Nephron (organoid): ENCODE measurements at regions not wholly inside any gene's neighbourhood (a gene's known extent, or its start where the extent isn't known, plus 50 kb on each side); places are given as distances from the start of the nearest gene placed in this dataset.

ENCODE experiments used
- H3K27ac Mint-ChIP-seq, 3 experiments: 2 replicates each; pipeline ENCODE4 v1.8.0; 2020; ENCODE audit warnings: mixed read lengths in 3 of 3, mild to moderate bottlenecking in 2 of 3, moderate library complexity in 1 of 3
- H3K27me3 Mint-ChIP-seq: 2 replicates; pipeline ENCODE4 v1.8.0; 2021; ENCODE audit warnings: low read depth, mild to moderate bottlenecking, moderate library complexity, mixed read lengths
- H3K36me3 Mint-ChIP-seq: 2 replicates; pipeline ENCODE4 v1.8.0; 2020; ENCODE audit warnings: low read depth, mixed read lengths
- H3K4me1 Mint-ChIP-seq: 2 replicates; pipeline ENCODE4 v1.8.0; 2020; ENCODE audit warnings: mixed read lengths
- H3K4me3 Mint-ChIP-seq, 3 experiments: 2 replicates each; pipeline ENCODE4 v1.8.0; 2020; ENCODE audit warnings: mild to moderate bottlenecking in 3 of 3, mixed read lengths in 3 of 3, moderate library complexity in 2 of 3
- H3K9me3 Mint-ChIP-seq: 2 replicates; pipeline ENCODE4 v1.8.0; 2020; ENCODE audit warnings: mixed read lengths
- CTCF ChIP-seq, 3 experiments: fragments of 200-600 bp; sonication (generic); IDR thresholded peaks; one replicate each; pipeline ENCODE4 v1.5.0; 2021; ENCODE audit warnings: antibody characterized with exemption in 3 of 3; ENCODE audit not compliant: unreplicated experiment in 3 of 3

- TF ChIP-seq CTCF (IDR thresholded peaks at IDR 0.05; ENCODE audit: unreplicated experiment in 3 of 3), result peak; percentile 60 to 62 (median 61)
- peaks cover 2% of the 10 kb centered on the region for H3K9me3 Mint-ChIP-seq
- H3K4me1 Mint-ChIP-seq, result no peaks in the 10 kb centered on the region
- H3K27me3 Mint-ChIP-seq, result no peaks in the 10 kb centered on the region
- no peak overlapping the region for H3K4me3 Mint-ChIP-seq
- H3K27ac Mint-ChIP-seq, result peak overlapping the region in 2 of 3 experiments; percentile 48 to 52
- H3K36me3 Mint-ChIP-seq, result no peaks in the 10 kb centered on the region
Observed at GRCh38 chr12:41663598-41664265, 475.6 kb downstream of the PDZRN4 start.

- H3K9me3 Mint-ChIP-seq, result no peaks in the 10 kb centered on the region
- H3K27me3 Mint-ChIP-seq, result no peaks in the 10 kb centered on the region
- no peak overlapping the region for H3K4me3 Mint-ChIP-seq
- no peaks in the 10 kb centered on the region for H3K4me1 Mint-ChIP-seq
- H3K27ac Mint-ChIP-seq, result no peak overlapping the region
- no peak for TF ChIP-seq CTCF (IDR thresholded peaks at IDR 0.05; ENCODE audit: unreplicated experiment in 3 of 3)
- no peaks in the 10 kb centered on the region for H3K36me3 Mint-ChIP-seq
Observed at GRCh38 chr12:41661141-41661765, 473.1 kb downstream of the PDZRN4 start.

GRCh38 chr12:41656454-41656853, 468.3 kb downstream of the PDZRN4 start:
- Mint-ChIP-seq H3K9me3 (peaks cover 5% of the 10 kb centered on the region), H3K36me3 (no peaks in the 10 kb centered on the region), H3K4me3 (no peak overlapping the region), H3K27me3 (no peaks in the 10 kb centered on the region), H3K4me1 (no peaks in the 10 kb centered on the region), H3K27ac (no peak overlapping the region)
- no peak for TF ChIP-seq CTCF (IDR thresholded peaks at IDR 0.05; ENCODE audit: unreplicated experiment in 3 of 3)

GRCh38 chr12:41653386-41654326, 465.5 kb downstream of the PDZRN4 start:
- Mint-ChIP-seq H3K36me3 (no peaks in the 10 kb centered on the region), H3K27me3 (no peaks in the 10 kb centered on the region), H3K9me3 (peaks cover 5% of the 10 kb centered on the region), H3K4me3 (no peak overlapping the region), H3K4me1 (no peaks in the 10 kb centered on the region), H3K27ac (no peak overlapping the region)
- no peak for TF ChIP-seq CTCF (IDR thresholded peaks at IDR 0.05; ENCODE audit: unreplicated experiment in 3 of 3)

GRCh38 chr12:41652981-41653380, 464.9 kb downstream of the PDZRN4 start:
- Mint-ChIP-seq H3K4me1 (no peaks in the 10 kb centered on the region), H3K27ac (no peak overlapping the region), H3K4me3 (no peak overlapping the region), H3K9me3 (peaks cover 5% of the 10 kb centered on the region), H3K36me3 (no peaks in the 10 kb centered on the region), H3K27me3 (no peaks in the 10 kb centered on the region)
- TF ChIP-seq CTCF (IDR thresholded peaks at IDR 0.05; ENCODE audit: unreplicated experiment in 3 of 3), result no peak
